ENCODE measurements at regions not wholly inside any gene's neighbourhood (a gene's known extent, or its start where the extent isn't known, plus 50 kb on each side); places are given as distances from the start of the nearest gene placed in this dataset.

- no peak for TF ChIP-seq POLR2AphosphoS5 (IDR thresholded peaks at IDR 0.05; ENCODE audit: low read depth, low read length)
- no peak for TF ChIP-seq SIN3A (IDR thresholded peaks at IDR 0.05; ENCODE audit: borderline replicate concordance, insufficient read depth, low read length)
- no peak for TF ChIP-seq TAF1 (IDR thresholded peaks at IDR 0.05; ENCODE audit: borderline replicate concordance, insufficient read depth, low read length)
Measured at GRCh38 chr6:45746046-45746445, 269.6 kb downstream of the CLIC5 start.
